Astrocyte (in vitro differentiated cells and primary cell): ENCODE measurements at regions not wholly inside any gene's neighbourhood (a gene's known extent, or its start where the extent isn't known, plus 50 kb on each side); places are given as distances from the start of the nearest gene placed in this dataset.
A peak's percentile ranks its signal among the peaks of the same experiment; 100 is the strongest.

Experiments
- DNase-seq: peaks from one replicate; pipeline ENCODE4 v3.0.0-alpha.2; 2010; ENCODE audit warnings: low read depth
- FAIRE-seq: peaks from 2 replicates; lab custom pipeline; 2011; peaks lifted over from hg19 to GRCh38; lab: Jason Lieb, UNC
- H2AFZ ChIP-seq: 2 replicates; pipeline ENCODE4 v1.6.0; 2012; ENCODE audit warnings: low read depth, low read length, inconsistent platforms
- H3K27ac ChIP-seq: 2 replicates; pipeline ENCODE4 v1.5.1; 2011; ENCODE audit warnings: low read depth, low read length, inconsistent platforms
- H3K27me3 ChIP-seq: 2 replicates; pipeline ENCODE4 v1.6.0; 2011; ENCODE audit warnings: low read length, inconsistent platforms; ENCODE audit not compliant: insufficient read depth
- H3K36me3 ChIP-seq: 2 replicates; pipeline ENCODE4 v1.5.1; 2011; ENCODE audit warnings: low read length, inconsistent platforms; ENCODE audit not compliant: insufficient read depth
- H3K4me1 ChIP-seq: 2 replicates; pipeline ENCODE4 v1.5.1; 2011; ENCODE audit warnings: low read length, inconsistent platforms; ENCODE audit not compliant: insufficient read depth
- H3K4me2 ChIP-seq: 2 replicates; pipeline ENCODE4 v1.6.0; 2012; ENCODE audit warnings: low read length, inconsistent platforms
- H3K4me3 ChIP-seq: 2 replicates; pipeline ENCODE4 v1.5.1; 2011; ENCODE audit warnings: low read depth, mild to moderate bottlenecking, low read length, inconsistent platforms; ENCODE audit not compliant: insufficient read depth
- H3K79me2 ChIP-seq: 2 replicates; pipeline ENCODE4 v1.6.0; 2012; ENCODE audit warnings: mild to moderate bottlenecking, low read length, inconsistent platforms; ENCODE audit not compliant: insufficient read depth
- H3K9ac ChIP-seq: 2 replicates; pipeline ENCODE4 v1.6.0; 2012; ENCODE audit warnings: mild to moderate bottlenecking, low read length, inconsistent platforms
- H3K9me3 ChIP-seq: 2 replicates; pipeline ENCODE4 v1.5.1; 2012; ENCODE audit warnings: low read depth, mild to moderate bottlenecking, low read length, inconsistent platforms; ENCODE audit not compliant: insufficient read depth
- H4K20me1 ChIP-seq: 2 replicates; pipeline ENCODE4 v1.6.0; 2012; ENCODE audit warnings: low read length, inconsistent platforms; ENCODE audit not compliant: insufficient read depth
- H3K27ac Mint-ChIP-seq: one replicate; pipeline ENCODE4 v1.8.0; 2021; ENCODE audit warnings: mild to moderate bottlenecking, mixed read lengths; ENCODE audit not compliant: unreplicated experiment
- H3K27me3 Mint-ChIP-seq: one replicate; pipeline ENCODE4 v1.8.0; 2021; ENCODE audit warnings: low read depth, mixed read lengths; ENCODE audit not compliant: unreplicated experiment
- H3K36me3 Mint-ChIP-seq: one replicate; pipeline ENCODE4 v1.8.0; 2021; ENCODE audit warnings: low read depth, mixed read lengths; ENCODE audit not compliant: unreplicated experiment
- H3K4me1 Mint-ChIP-seq: one replicate; pipeline ENCODE4 v1.8.0; 2021; ENCODE audit warnings: low read depth, mixed read lengths; ENCODE audit not compliant: unreplicated experiment
- H3K4me3 Mint-ChIP-seq: one replicate; pipeline ENCODE4 v1.8.0; 2021; ENCODE audit warnings: mild to moderate bottlenecking, moderate library complexity, mixed read lengths; ENCODE audit not compliant: unreplicated experiment
- H3K9me3 Mint-ChIP-seq: one replicate; pipeline ENCODE4 v1.8.0; 2021; ENCODE audit warnings: mild to moderate bottlenecking, mixed read lengths; ENCODE audit not compliant: unreplicated experiment
- EZH2 ChIP-seq: IDR thresholded peaks from 2 replicates; pipeline ENCODE4 v1.6.1; 2012; ENCODE audit warnings: mild to moderate bottlenecking, low read length, inconsistent platforms; ENCODE audit not compliant: insufficient read depth
- TF ChIP-seq, protein P1 (sequence below): IDR thresholded peaks from 2 replicates; pipeline ENCODE4 v1.5.1; 2011; ENCODE audit warnings: low read depth, mild to moderate bottlenecking, inconsistent platforms, low read length, moderate library complexity; ENCODE audit not compliant: insufficient read depth

DNA sequence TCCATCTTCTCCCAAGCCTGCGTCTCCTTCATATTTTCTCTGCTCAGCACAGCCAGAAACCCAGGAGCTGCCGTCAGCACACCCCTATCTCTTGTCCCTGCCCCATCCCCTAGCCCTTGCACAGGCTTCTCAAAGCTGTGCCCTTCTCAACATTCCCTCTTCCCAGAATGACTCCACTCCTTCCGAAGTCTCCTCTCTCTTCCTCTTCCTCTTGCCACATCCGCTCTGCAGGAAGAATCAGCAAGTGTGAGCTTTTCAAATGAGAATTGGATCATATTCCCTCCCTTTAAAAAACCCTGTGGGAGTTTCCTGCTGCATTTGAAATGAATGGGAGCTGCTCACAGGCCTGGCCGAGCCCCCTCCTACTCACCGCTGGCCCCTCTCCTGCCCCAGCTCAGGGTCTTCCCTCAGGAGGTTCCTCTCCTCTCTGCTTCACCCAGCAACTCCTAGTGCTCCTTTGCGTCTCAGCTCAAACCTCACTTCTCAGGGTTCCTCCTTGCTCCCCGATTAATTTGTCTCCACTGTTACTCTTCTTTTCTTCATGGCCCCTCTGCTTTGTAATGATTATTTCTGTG is 528.5 kb upstream of the CCDC196 start:
- no peaks in the 10 kb centered on the region for H3K36me3 Mint-ChIP-seq
- Histone ChIP-seq H4K20me1 (no peaks in the 10 kb centered on the region), H3K36me3 (no peaks in the 10 kb centered on the region), H3K27me3 (peaks cover 2% of the 10 kb centered on the region), H3K9me3 (peaks cover 3% of the 10 kb centered on the region), H3K9ac (no peak overlapping the region), H3K27ac (no peak overlapping the region), H3K4me2 (no peak overlapping the region), H2AFZ (no peak overlapping the region), H3K79me2 (no peaks in the 10 kb centered on the region), H3K4me3 (no peak overlapping the region), H3K4me1 (no peaks in the 10 kb centered on the region)
- DNase-seq (no peak), FAIRE-seq (no peak)
- no peak overlapping the region for H3K27ac Mint-ChIP-seq
- H3K9me3 Mint-ChIP-seq = no peaks in the 10 kb centered on the region
- TF ChIP-seq, protein P1, sequence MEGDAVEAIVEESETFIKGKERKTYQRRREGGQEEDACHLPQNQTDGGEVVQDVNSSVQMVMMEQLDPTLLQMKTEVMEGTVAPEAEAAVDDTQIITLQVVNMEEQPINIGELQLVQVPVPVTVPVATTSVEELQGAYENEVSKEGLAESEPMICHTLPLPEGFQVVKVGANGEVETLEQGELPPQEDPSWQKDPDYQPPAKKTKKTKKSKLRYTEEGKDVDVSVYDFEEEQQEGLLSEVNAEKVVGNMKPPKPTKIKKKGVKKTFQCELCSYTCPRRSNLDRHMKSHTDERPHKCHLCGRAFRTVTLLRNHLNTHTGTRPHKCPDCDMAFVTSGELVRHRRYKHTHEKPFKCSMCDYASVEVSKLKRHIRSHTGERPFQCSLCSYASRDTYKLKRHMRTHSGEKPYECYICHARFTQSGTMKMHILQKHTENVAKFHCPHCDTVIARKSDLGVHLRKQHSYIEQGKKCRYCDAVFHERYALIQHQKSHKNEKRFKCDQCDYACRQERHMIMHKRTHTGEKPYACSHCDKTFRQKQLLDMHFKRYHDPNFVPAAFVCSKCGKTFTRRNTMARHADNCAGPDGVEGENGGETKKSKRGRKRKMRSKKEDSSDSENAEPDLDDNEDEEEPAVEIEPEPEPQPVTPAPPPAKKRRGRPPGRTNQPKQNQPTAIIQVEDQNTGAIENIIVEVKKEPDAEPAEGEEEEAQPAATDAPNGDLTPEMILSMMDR = no peak
- H3K4me1 Mint-ChIP-seq = no peaks in the 10 kb centered on the region
- peaks cover 3% of the 10 kb centered on the region for H3K27me3 Mint-ChIP-seq
- H3K4me3 Mint-ChIP-seq = no peak overlapping the region

DNA sequence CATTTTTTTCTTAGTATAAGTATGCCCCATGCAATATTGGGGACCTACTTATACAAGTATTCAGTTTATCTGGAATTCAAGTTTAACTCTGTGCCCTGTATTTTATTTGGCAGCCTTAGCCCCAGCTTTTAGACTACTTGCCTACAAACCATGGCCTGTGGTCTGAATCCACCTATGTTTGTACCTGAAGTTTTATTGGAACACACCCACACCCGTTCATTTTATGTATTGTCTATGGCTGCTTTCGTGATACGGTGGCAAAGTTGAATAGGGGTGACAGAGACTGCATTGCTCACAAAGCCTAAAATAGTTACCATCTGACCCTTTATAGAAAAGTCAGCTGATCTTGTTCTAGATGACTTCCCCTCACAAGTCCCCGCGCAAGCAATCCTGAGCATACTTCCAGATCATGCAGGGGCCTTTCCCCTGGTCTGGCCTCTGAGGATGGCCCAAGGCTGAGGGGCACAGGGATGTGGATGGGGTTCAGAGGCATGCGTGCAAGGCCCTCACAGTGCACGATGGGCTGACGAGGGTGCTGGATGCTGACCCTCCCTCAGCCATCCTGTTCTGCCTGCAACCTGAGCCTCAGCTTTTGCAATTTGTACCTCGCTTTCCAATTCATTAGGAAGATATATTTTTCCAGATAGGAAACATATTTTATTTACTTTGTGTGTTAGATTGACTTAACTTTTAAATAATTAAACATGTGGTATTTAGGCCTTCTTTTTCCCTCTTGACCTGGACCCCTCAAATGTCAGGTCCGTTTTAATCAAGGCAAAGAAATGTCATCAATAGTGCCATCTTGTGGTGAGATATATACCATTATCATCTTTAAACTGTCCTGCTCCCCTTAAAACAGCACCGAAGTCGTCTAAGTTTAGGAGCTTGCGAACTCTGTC is 527.3 kb upstream of the CCDC196 start:
- DNase-seq = peak; percentile 7
- Histone ChIP-seq H3K27me3 (peaks cover 7% of the 10 kb centered on the region), H4K20me1 (no peaks in the 10 kb centered on the region), H3K27ac (no peak overlapping the region), H3K9me3 (peaks cover 3% of the 10 kb centered on the region), H3K4me3 (no peak overlapping the region), H3K36me3 (no peaks in the 10 kb centered on the region), H3K9ac (no peak overlapping the region), H3K4me2 (no peak overlapping the region), H3K79me2 (no peaks in the 10 kb centered on the region), H3K4me1 (no peaks in the 10 kb centered on the region), H2AFZ (no peak overlapping the region)
- TF ChIP-seq, protein P1 = peak; percentile 36
- no peak for TF ChIP-seq EZH2
- no peak overlapping the region for H3K4me3 Mint-ChIP-seq
- no peaks in the 10 kb centered on the region for H3K9me3 Mint-ChIP-seq
- H3K27me3 Mint-ChIP-seq = peaks cover 3% of the 10 kb centered on the region
- no peak overlapping the region for H3K27ac Mint-ChIP-seq
- H3K4me1 Mint-ChIP-seq = no peaks in the 10 kb centered on the region
- FAIRE-seq = peak; percentile 52
- no peaks in the 10 kb centered on the region for H3K36me3 Mint-ChIP-seq

DNA sequence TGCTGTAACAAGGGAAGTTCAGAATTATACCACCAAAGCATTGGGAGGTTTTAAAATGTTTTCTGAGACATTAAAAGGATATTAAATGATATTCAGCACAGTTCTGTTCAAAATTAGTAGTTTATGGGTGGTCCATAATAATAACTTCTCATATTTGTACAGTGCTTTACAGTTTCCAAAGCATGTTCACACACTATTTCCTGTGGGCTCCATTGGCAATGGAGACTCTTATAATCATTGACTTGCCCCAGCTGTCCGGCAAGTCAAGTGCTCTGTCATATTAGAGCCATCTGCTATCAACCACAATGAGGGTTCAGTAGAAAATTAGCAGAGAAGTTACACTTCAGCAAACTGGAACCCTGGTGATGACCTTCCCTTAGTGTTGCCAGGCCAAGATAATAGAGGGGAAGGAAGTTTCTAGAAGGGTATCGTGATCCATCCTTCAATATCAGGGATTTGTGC is 526.6 kb upstream of the CCDC196 start:
- H3K27me3 ChIP-seq = peaks cover 13% of the 10 kb centered on the region
- no peaks in the 10 kb centered on the region for H3K4me1 Mint-ChIP-seq
- H3K4me3 ChIP-seq = no peak overlapping the region
- H3K9ac ChIP-seq = no peak overlapping the region
- no peaks in the 10 kb centered on the region for H4K20me1 ChIP-seq
- FAIRE-seq (no peak), DNase-seq (no peak)
- H3K27me3 Mint-ChIP-seq = peaks cover 3% of the 10 kb centered on the region
- H2AFZ ChIP-seq = no peak overlapping the region
- H3K4me2 ChIP-seq = no peak overlapping the region
- peaks cover 3% of the 10 kb centered on the region for H3K9me3 ChIP-seq
- TF ChIP-seq, protein P1 = no peak
- TF ChIP-seq EZH2 = no peak
- no peak overlapping the region for H3K4me3 Mint-ChIP-seq
- H3K79me2 ChIP-seq = no peaks in the 10 kb centered on the region
- H3K4me1 ChIP-seq = no peaks in the 10 kb centered on the region
- H3K27ac Mint-ChIP-seq = no peak overlapping the region
- H3K36me3 ChIP-seq = no peaks in the 10 kb centered on the region
- no peaks in the 10 kb centered on the region for H3K9me3 Mint-ChIP-seq
- H3K27ac ChIP-seq = no peak overlapping the region
- H3K36me3 Mint-ChIP-seq = no peaks in the 10 kb centered on the region
